Fibroblast of villous mesenchyme (primary cell): ENCODE measurements at regions not wholly inside any gene's neighbourhood (a gene's known extent, or its start where the extent isn't known, plus 50 kb on each side); places are given as distances from the start of the nearest gene placed in this dataset.

ENCODE experiments used
- DNase-seq: peaks from one replicate; pipeline ENCODE4 v3.0.0-alpha.2; 2010; ENCODE audit warnings: low read depth
- H3K4me3 ChIP-seq: 2 replicates; pipeline ENCODE4 v1.5.1; 2011; ENCODE audit warnings: low read depth, mild to moderate bottlenecking, low read length
- CTCF ChIP-seq: IDR thresholded peaks from 2 replicates; pipeline ENCODE4 v1.5.1; 2012; ENCODE audit warnings: low read depth, mild to moderate bottlenecking, low read length; ENCODE audit not compliant: insufficient read depth

DNA sequence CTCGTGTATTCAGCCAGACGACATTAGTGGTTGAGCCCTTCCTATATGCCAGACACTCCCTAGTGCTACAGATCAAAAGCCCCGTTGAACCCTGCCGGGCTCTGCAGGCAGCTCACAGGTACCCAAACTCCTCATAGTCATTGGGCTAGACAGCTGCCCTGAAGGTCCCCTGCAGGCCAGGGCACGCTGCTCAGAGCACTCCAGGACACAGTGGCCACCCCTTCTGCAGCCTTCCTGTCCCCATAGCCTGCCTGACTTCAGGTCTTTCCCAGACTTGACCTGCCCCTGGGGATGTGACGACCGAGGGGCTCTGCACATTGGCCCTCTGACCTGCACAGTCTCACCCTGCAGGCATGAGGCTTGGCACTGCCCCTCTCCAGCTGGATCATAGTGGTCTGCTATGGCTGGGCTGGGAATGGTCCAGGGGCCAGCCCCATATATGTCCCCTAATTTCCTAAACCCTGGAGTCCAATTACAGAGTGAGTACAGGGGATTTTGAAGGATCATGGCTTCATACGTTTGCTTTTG is 64.2 kb upstream of the UBAC2 start:
- no peak for DNase-seq
- no peak for TF ChIP-seq CTCF
- no peak overlapping the region for H3K4me3 ChIP-seq

DNA sequence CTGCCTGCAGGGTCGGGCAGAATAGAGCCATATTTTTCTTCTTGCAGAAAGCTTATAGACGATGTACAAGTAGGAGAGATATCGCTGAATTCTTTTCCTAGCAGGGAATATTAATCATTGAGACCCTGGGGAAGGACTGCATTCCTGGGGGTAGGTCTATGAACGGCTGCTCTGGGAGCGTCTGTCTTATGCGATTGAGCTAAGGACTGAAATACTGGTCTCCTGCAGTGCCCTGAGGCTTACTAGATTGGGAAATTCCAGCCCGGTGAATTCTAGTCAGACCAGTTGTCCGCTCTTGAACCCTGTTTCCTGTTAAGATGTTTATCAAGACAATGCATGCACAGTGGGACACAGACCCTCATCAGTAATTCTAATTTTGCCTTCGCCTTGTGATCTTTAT is 59.8 kb upstream of the UBAC2 start:
- no peak overlapping the region for H3K4me3 ChIP-seq
- TF ChIP-seq CTCF: no peak
- DNase-seq: no peak

DNA sequence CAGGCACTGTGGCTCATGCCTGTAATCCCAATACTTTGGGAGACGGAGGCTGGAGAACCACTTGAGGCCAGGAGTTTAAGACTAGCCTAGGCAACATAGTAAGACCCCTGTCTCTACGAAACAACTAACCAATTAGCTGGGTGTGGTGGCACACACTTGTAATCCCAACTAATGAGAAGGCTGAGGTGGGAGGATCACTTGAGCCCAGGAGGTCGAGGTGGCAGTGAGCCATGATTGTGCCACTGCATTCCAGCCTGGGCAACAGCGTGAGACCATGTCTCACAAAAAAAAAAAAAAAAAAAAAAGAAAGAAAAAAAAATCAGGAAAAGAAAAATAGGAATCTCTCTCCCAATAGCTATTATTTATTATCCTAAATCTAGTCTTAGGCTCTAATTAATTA is 56.8 kb upstream of the UBAC2 start:
- TF ChIP-seq CTCF: no peak
- no peak for DNase-seq
- H3K4me3 ChIP-seq: no peak overlapping the region

GRCh38 chr13:99144306-99144705 is 56.3 kb upstream of the UBAC2 start:
- H3K4me3 ChIP-seq: no peak overlapping the region
- TF ChIP-seq CTCF: no peak
- no peak for DNase-seq

GRCh38 chr13:99145461-99145860 is 55.2 kb upstream of the UBAC2 start:
- H3K4me3 ChIP-seq: no peak overlapping the region
- no peak for DNase-seq
- TF ChIP-seq CTCF: no peak

DNA sequence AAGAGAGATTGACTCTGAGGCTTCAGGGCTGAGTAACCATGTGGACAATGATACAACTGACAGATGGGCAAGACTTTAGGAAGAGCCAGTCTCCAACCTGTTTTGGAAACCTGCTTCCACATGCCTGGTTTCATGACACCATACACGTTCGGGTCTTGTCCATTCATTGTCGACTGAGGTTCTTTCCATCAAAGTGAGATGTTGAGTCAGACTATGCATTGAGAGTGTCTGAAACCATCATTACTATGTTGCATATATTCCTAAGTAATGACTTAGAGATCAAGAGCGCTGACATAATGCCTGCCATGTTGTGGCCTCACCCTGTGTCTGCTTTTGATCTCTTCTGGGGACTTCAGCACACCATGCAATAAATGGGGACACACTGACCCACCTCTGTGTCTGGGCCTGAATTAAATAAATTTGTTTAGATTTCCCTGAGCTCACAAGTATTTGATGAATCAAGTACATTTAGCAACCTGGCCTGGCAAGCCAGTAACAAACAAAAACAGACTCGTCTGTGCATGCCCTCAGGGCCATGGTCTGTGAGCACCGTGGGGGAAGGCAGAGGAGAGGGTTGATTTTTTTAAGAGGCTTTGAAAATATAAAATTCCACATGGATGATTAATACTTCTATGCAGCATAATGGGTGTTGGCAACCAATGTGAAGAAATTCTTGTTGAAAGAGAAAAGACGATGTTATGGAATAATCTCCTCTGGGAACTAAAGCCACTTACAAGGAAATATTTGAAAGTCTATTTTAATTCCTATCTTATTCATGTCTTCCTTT is 49.9 kb upstream of the UBAC2 start:
- no peak for TF ChIP-seq CTCF
- peak; percentile 85 for DNase-seq
- no peak overlapping the region for H3K4me3 ChIP-seq
